ENCODE measurements at regions not wholly inside any gene's neighbourhood (a gene's known extent, or its start where the extent isn't known, plus 50 kb on each side); places are given as distances from the start of the nearest gene placed in this dataset.

GRCh38 chr5:44665101-44665701 is 143.5 kb upstream of the MRPS30 start:
- Histone ChIP-seq H3K79me2 (ENCODE audit: control insufficient read depth, low read length) (no peaks in the 10 kb centered on the region), H3K27ac (ENCODE audit: low read depth, low read length) (no peak overlapping the region), H3K36me3 (ENCODE audit: control insufficient read depth, low read length) (no peaks in the 10 kb centered on the region), H3F3A (ENCODE audit: control insufficient read depth, insufficient read depth) (no peaks in the 10 kb centered on the region), H4K20me1 (ENCODE audit: control insufficient read depth, insufficient read depth, low read depth, low read length) (no peaks in the 10 kb centered on the region), H3K4me1 (ENCODE audit: control insufficient read depth, low read length) (no peaks in the 10 kb centered on the region), H3K9me3 (ENCODE audit: control insufficient read depth, insufficient read depth, low read length) (no peaks in the 10 kb centered on the region), H3K9me2 (replicated peaks; ENCODE audit: control insufficient read depth, low read length) (no peaks in the 10 kb centered on the region), H3K4me2 (ENCODE audit: low read length) (no peak overlapping the region), H3K4me3 (ENCODE audit: low read length) (no peak overlapping the region), H3K27me3 (ENCODE audit: control insufficient read depth, low read length) (no peaks in the 10 kb centered on the region)
- no peak for TF ChIP-seq CTCF (IDR thresholded peaks at IDR 0.05; ENCODE audit: low read depth, low read length, poor library complexity, severe bottlenecking)

- no peak overlapping the region for H3K4me3 ChIP-seq (ENCODE audit: low read length)
- H3K27me3 ChIP-seq (ENCODE audit: control insufficient read depth, low read length): no peaks in the 10 kb centered on the region
- TF ChIP-seq EZH2phosphoT487 (IDR thresholded peaks at IDR 0.05; ENCODE audit: borderline replicate concordance, low read length) (no peak), CTCF (IDR thresholded peaks at IDR 0.05; ENCODE audit: low read depth, low read length, poor library complexity, severe bottlenecking) (no peak)
- no peaks in the 10 kb centered on the region for H3K9me2 ChIP-seq (replicated peaks; ENCODE audit: control insufficient read depth, low read length)
- H4K20me1 ChIP-seq (ENCODE audit: control insufficient read depth, insufficient read depth, low read depth, low read length): no peaks in the 10 kb centered on the region
- H3K9me3 ChIP-seq (ENCODE audit: control insufficient read depth, insufficient read depth, low read length): no peaks in the 10 kb centered on the region
- H3K4me1 ChIP-seq (ENCODE audit: control insufficient read depth, low read length): no peaks in the 10 kb centered on the region
- no peaks in the 10 kb centered on the region for H3F3A ChIP-seq (ENCODE audit: control insufficient read depth, insufficient read depth)
- H3K79me2 ChIP-seq (ENCODE audit: control insufficient read depth, low read length): no peaks in the 10 kb centered on the region
- H3K4me2 ChIP-seq (ENCODE audit: low read length): no peak overlapping the region
- H3K36me3 ChIP-seq (ENCODE audit: control insufficient read depth, low read length): no peaks in the 10 kb centered on the region
- H3K27ac ChIP-seq (ENCODE audit: low read depth, low read length): no peak overlapping the region
Observed at GRCh38 chr5:44664711-44665100, 144.0 kb upstream of the MRPS30 start.

- TF ChIP-seq CTCF (IDR thresholded peaks at IDR 0.05; ENCODE audit: low read depth, low read length, poor library complexity, severe bottlenecking) (no peak), EZH2phosphoT487 (IDR thresholded peaks at IDR 0.05; ENCODE audit: borderline replicate concordance, low read length) (no peak)
- Histone ChIP-seq H3K36me3 (ENCODE audit: control insufficient read depth, low read length) (no peaks in the 10 kb centered on the region), H3K27me3 (ENCODE audit: control insufficient read depth, low read length) (no peaks in the 10 kb centered on the region), H3K4me3 (ENCODE audit: low read length) (no peak overlapping the region), H3K4me2 (ENCODE audit: low read length) (no peak overlapping the region), H3F3A (ENCODE audit: control insufficient read depth, insufficient read depth) (no peaks in the 10 kb centered on the region), H3K27ac (ENCODE audit: low read depth, low read length) (no peak overlapping the region), H3K9me2 (replicated peaks; ENCODE audit: control insufficient read depth, low read length) (no peaks in the 10 kb centered on the region), H3K79me2 (ENCODE audit: control insufficient read depth, low read length) (no peaks in the 10 kb centered on the region), H4K20me1 (ENCODE audit: control insufficient read depth, insufficient read depth, low read depth, low read length) (no peaks in the 10 kb centered on the region), H3K9me3 (ENCODE audit: control insufficient read depth, insufficient read depth, low read length) (no peaks in the 10 kb centered on the region), H3K4me1 (ENCODE audit: control insufficient read depth, low read length) (no peaks in the 10 kb centered on the region)
Observed at GRCh38 chr5:44663991-44664710, 144.6 kb upstream of the MRPS30 start.

All from DOHH2 (cell line).